Nephron (organoid): ENCODE measurements at regions not wholly inside any gene's neighbourhood (a gene's known extent, or its start where the extent isn't known, plus 50 kb on each side); places are given as distances from the start of the nearest gene placed in this dataset.

Source experiments
- H3K27ac Mint-ChIP-seq, 3 experiments: 2 replicates each; pipeline ENCODE4 v1.8.0; 2020; ENCODE audit warnings: mixed read lengths in 3 of 3, mild to moderate bottlenecking in 2 of 3, moderate library complexity in 1 of 3
- H3K27me3 Mint-ChIP-seq: 2 replicates; pipeline ENCODE4 v1.8.0; 2021; ENCODE audit warnings: low read depth, mild to moderate bottlenecking, moderate library complexity, mixed read lengths
- H3K36me3 Mint-ChIP-seq: 2 replicates; pipeline ENCODE4 v1.8.0; 2020; ENCODE audit warnings: low read depth, mixed read lengths
- H3K4me1 Mint-ChIP-seq: 2 replicates; pipeline ENCODE4 v1.8.0; 2020; ENCODE audit warnings: mixed read lengths
- H3K4me3 Mint-ChIP-seq, 3 experiments: 2 replicates each; pipeline ENCODE4 v1.8.0; 2020; ENCODE audit warnings: mild to moderate bottlenecking in 3 of 3, mixed read lengths in 3 of 3, moderate library complexity in 2 of 3
- H3K9me3 Mint-ChIP-seq: 2 replicates; pipeline ENCODE4 v1.8.0; 2020; ENCODE audit warnings: mixed read lengths
- CTCF ChIP-seq, 3 experiments: fragments of 200-600 bp; sonication (generic); IDR thresholded peaks; one replicate each; pipeline ENCODE4 v1.5.0; 2021; ENCODE audit warnings: antibody characterized with exemption in 3 of 3; ENCODE audit not compliant: unreplicated experiment in 3 of 3

- Mint-ChIP-seq H3K27ac (no peak overlapping the region), H3K4me3 (no peak overlapping the region), H3K4me1 (no peaks in the 10 kb centered on the region), H3K27me3 (no peaks in the 10 kb centered on the region), H3K9me3 (peaks cover 6% of the 10 kb centered on the region), H3K36me3 (no peaks in the 10 kb centered on the region)
- no peak for TF ChIP-seq CTCF (IDR thresholded peaks at IDR 0.05; ENCODE audit: unreplicated experiment in 3 of 3)
Measured at GRCh38 chr4:15286041-15286440, 141.8 kb upstream of the C1QTNF7 start.

- H3K36me3 Mint-ChIP-seq, result no peaks in the 10 kb centered on the region
- no peak overlapping the region for H3K27ac Mint-ChIP-seq
- H3K4me1 Mint-ChIP-seq, result no peaks in the 10 kb centered on the region
- TF ChIP-seq CTCF (IDR thresholded peaks at IDR 0.05; ENCODE audit: unreplicated experiment in 3 of 3), result no peak
- no peaks in the 10 kb centered on the region for H3K27me3 Mint-ChIP-seq
- H3K9me3 Mint-ChIP-seq, result peaks cover 4% of the 10 kb centered on the region
- no peak overlapping the region for H3K4me3 Mint-ChIP-seq
Measured at GRCh38 chr4:15291122-15291521, 136.7 kb upstream of the C1QTNF7 start.

- Mint-ChIP-seq H3K36me3 (no peaks in the 10 kb centered on the region), H3K27me3 (no peaks in the 10 kb centered on the region), H3K4me3 (no peak overlapping the region), H3K27ac (no peak overlapping the region), H3K9me3 (no peaks in the 10 kb centered on the region), H3K4me1 (peaks cover 7% of the 10 kb centered on the region)
- TF ChIP-seq CTCF (IDR thresholded peaks at IDR 0.05; ENCODE audit: unreplicated experiment in 3 of 3), result no peak
Measured at GRCh38 chr4:15293711-15294110, 134.1 kb upstream of the C1QTNF7 start.

GRCh38 chr4:15294202-15294601, 133.6 kb upstream of the C1QTNF7 start:
- no peaks in the 10 kb centered on the region for H3K36me3 Mint-ChIP-seq
- H3K4me3 Mint-ChIP-seq, result no peak overlapping the region

GRCh38 chr4:15294832-15295231, 133.0 kb upstream of the C1QTNF7 start:
- Mint-ChIP-seq H3K4me3 (no peak overlapping the region), H3K36me3 (no peaks in the 10 kb centered on the region), H3K9me3 (no peaks in the 10 kb centered on the region), H3K27me3 (no peaks in the 10 kb centered on the region), H3K27ac (no peak overlapping the region), H3K4me1 (peaks cover 14% of the 10 kb centered on the region)
- TF ChIP-seq CTCF (IDR thresholded peaks at IDR 0.05; ENCODE audit: unreplicated experiment in 3 of 3), result no peak

More at GRCh38 chr4:15294202-15294601, 133.6 kb upstream of the C1QTNF7 start:
- Mint-ChIP-seq H3K27me3 (no peaks in the 10 kb centered on the region), H3K9me3 (no peaks in the 10 kb centered on the region), H3K27ac (no peak overlapping the region), H3K4me1 (peaks cover 12% of the 10 kb centered on the region)
- no peak for TF ChIP-seq CTCF (IDR thresholded peaks at IDR 0.05; ENCODE audit: unreplicated experiment in 3 of 3)

GRCh38 chr4:15295421-15296162, 132.2 kb upstream of the C1QTNF7 start:
- Mint-ChIP-seq H3K36me3 (no peaks in the 10 kb centered on the region), H3K4me1 (peaks cover 14% of the 10 kb centered on the region), H3K27ac (no peak overlapping the region), H3K4me3 (no peak overlapping the region), H3K27me3 (peaks cover 3% of the 10 kb centered on the region), H3K9me3 (no peaks in the 10 kb centered on the region)
- no peak for TF ChIP-seq CTCF (IDR thresholded peaks at IDR 0.05; ENCODE audit: unreplicated experiment in 3 of 3)
